B cell (primary cell): ENCODE measurements at regions not wholly inside any gene's neighbourhood (a gene's known extent, or its start where the extent isn't known, plus 50 kb on each side); places are given as distances from the start of the nearest gene placed in this dataset.

Experiments used
- ATAC-seq: fragments of 200-7000 bp; cut with Tn5 transposase; one replicate; pipeline ENCODE4 v1.10.0; 2021; ENCODE audit warnings: low read depth, mild to moderate bottlenecking, moderate number of reproducible peaks, moderate library complexity
- CTCF ChIA-PET: fragments of 350-600 bp; sonication (Branson Sonifier 250); formaldehyde crosslinking; loops from one replicate; lab custom pipeline; 2021; ENCODE audit warnings: antibody characterized with exemption, inconsistent platforms; lab: Charles Lee
- POLR2A ChIA-PET: fragments of 350-600 bp; sonication (Branson Sonifier 250); formaldehyde crosslinking; loops from one replicate; lab custom pipeline; 2021; ENCODE audit warnings: antibody characterized with exemption; lab: Charles Lee
- DNase-seq: peaks from one replicate; pipeline ENCODE4 v3.0.0; 2013
- H2AFZ ChIP-seq: 2 replicates; pipeline ENCODE4 v1.6.1; 2012; ENCODE audit warnings: mild to moderate bottlenecking, low read depth, low read length; ENCODE audit not compliant: insufficient read depth, poor library complexity, severe bottlenecking
- H3K27ac ChIP-seq, 2 donors: 1 replicate in 1 of 2; 2 replicates in 1 of 2; pipeline ENCODE4 v1.5.1; 2012 to 2013; ENCODE audit warnings: low read length in 2 of 2, mild to moderate bottlenecking in 2 of 2, moderate library complexity in 1 of 2
- H3K27me3 ChIP-seq, 4 experiments: fragments of 200-600 bp in 1 of 4; sonication (generic) in 1 of 4; replicated peaks in 1 of 4; 1 replicate in 2 of 4; 2 replicates in 2 of 4; pipeline versions ENCODE4 v1.6.1 to v1.7.0; 2013 to 2016; ENCODE audit warnings: low read length in 3 of 4, mild to moderate bottlenecking in 2 of 4, mixed read lengths in 1 of 4, moderate library complexity in 1 of 4; ENCODE audit not compliant: insufficient read depth in 4 of 4, control insufficient read depth in 3 of 4; ENCODE audit errors: control extremely low read depth in 1 of 4
- H3K36me3 ChIP-seq, 2 experiments: replicated peaks in 1 of 2; 1 replicate in 1 of 2; 2 replicates in 1 of 2; pipeline versions ENCODE4 v1.6.1 to v1.7.1; 2013; ENCODE audit warnings: low read length in 1 of 2; ENCODE audit not compliant: insufficient read depth in 2 of 2, control insufficient read depth in 1 of 2; ENCODE audit errors: control extremely low read depth in 1 of 2, extremely low read depth in 1 of 2
- H3K4me1 ChIP-seq, 2 donors: fragments of 200-600 bp in 1 of 2; sonication (generic) in 1 of 2; 1 replicate in 1 of 2; 2 replicates in 1 of 2; pipeline versions ENCODE4 v1.5.1 to v1.6.1; 2013 to 2017; ENCODE audit warnings: low read length in 2 of 2; ENCODE audit not compliant: control insufficient read depth in 2 of 2, insufficient read depth in 2 of 2
- H3K4me2 ChIP-seq: replicated peaks from 2 replicates; pipeline ENCODE3; 2012; ENCODE audit warnings: mild to moderate bottlenecking, low read depth, low read length; ENCODE audit not compliant: poor library complexity, severe bottlenecking
- H3K4me3 ChIP-seq, 5 experiments: fragments of 200-600 bp in 1 of 5; sonication (generic) in 1 of 5; 1 replicate in 3 of 5; 2 replicates in 2 of 5; pipeline versions ENCODE4 v1.5.1 to v1.7.0; 2011 to 2016; ENCODE audit warnings: low read length in 4 of 5, mild to moderate bottlenecking in 4 of 5, low read depth in 2 of 5, control low read depth in 1 of 5, moderate library complexity in 1 of 5; ENCODE audit not compliant: insufficient read depth in 1 of 5; ENCODE audit errors: control extremely low read depth in 1 of 5, extremely low read depth in 1 of 5
- H3K79me2 ChIP-seq: fragments of 200-600 bp; sonication (generic); one replicate; pipeline ENCODE4 v1.6.0; 2016; ENCODE audit warnings: low read length; ENCODE audit not compliant: control insufficient read depth, insufficient read depth
- H3K9ac ChIP-seq: fragments of 200-600 bp; sonication (generic); 2 replicates; pipeline ENCODE4 v1.6.1; 2017; ENCODE audit warnings: mild to moderate bottlenecking, low read length, moderate library complexity
- H3K9me3 ChIP-seq, 3 donors: one replicate each; pipeline versions ENCODE4 v1.6.1 to v1.7.1; 2013; ENCODE audit warnings: low read length in 2 of 3; ENCODE audit not compliant: control insufficient read depth in 2 of 3, insufficient read depth in 1 of 3; ENCODE audit errors: control extremely low read depth in 1 of 3
- H4K20me1 ChIP-seq: 2 replicates; pipeline ENCODE4 v1.6.0; 2012; ENCODE audit warnings: mild to moderate bottlenecking, low read length; ENCODE audit not compliant: insufficient read depth, control insufficient read depth, poor library complexity, severe bottlenecking
- H3K27ac Mint-ChIP-seq: one replicate; pipeline ENCODE4 v1.8.0; 2021; ENCODE audit warnings: mixed read lengths
- H3K27me3 Mint-ChIP-seq: one replicate; pipeline ENCODE4 v1.8.0; 2021; ENCODE audit warnings: mixed read lengths
- H3K4me1 Mint-ChIP-seq: one replicate; pipeline ENCODE4 v1.8.0; 2021; ENCODE audit warnings: mixed read lengths
- H3K4me3 Mint-ChIP-seq: one replicate; pipeline ENCODE4 v1.8.0; 2021; ENCODE audit warnings: mixed read lengths
- H3K9me3 Mint-ChIP-seq: one replicate; pipeline ENCODE4 v1.8.0; 2022; ENCODE audit warnings: mixed read lengths; ENCODE audit not compliant: insufficient read depth
- EZH2 ChIP-seq: IDR thresholded peaks from 2 replicates; pipeline ENCODE4 v1.6.1; 2012; ENCODE audit warnings: borderline replicate concordance, low read depth, mild to moderate bottlenecking, moderate library complexity, low read length; ENCODE audit not compliant: insufficient read depth, poor library complexity, severe bottlenecking
- WGBS: methylation state at CpG from one replicate; pipeline ENCODE4 v1.1.5; 2013; ENCODE audit warnings: missing lambda C conversion rate; ENCODE audit not compliant: insufficient coverage; 5-methylcytosine and 5-hydroxymethylcytosine counted together
- intact Hi-C: fragments of 100-400 bp; cut with micrococcal nuclease; formaldehyde crosslinking; loops from one replicate; pipeline ENCODE4 v1.10.0; 2022
- TF ChIP-seq, protein P1 (sequence below): fragments of 200-600 bp; IDR thresholded peaks from one replicate; pipeline ENCODE4 v1.8.0; 2022; ENCODE audit warnings: antibody characterized with exemption, mild to moderate bottlenecking

DNA sequence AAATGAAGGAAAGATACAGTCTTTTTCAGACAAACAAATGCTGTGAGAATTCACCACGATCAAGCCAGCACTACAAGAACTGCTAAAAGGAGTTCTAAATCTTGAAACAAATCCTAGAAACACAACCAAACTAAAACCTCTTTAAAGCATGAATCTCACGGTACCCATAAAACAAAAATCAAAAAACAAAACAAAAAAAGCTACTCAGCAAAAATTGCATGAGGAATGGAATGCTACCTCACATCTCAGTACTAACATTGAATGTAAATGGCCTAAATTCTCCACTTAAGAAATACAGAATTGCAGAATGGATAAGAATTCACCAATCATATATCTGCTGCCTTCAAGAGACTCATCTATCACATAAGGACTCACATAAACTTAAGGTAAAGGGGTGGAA lies 300.1 kb downstream of the NAF1 start:
- DNase-seq (no peak), ATAC-seq (no peak)
- no peaks in the 10 kb centered on the region for H3K4me1 ChIP-seq
- no peak overlapping the region for H3K27ac Mint-ChIP-seq
- no peak overlapping the region for H3K9ac ChIP-seq
- ChIA-PET CTCF (no interaction called here), POLR2A (no interaction called here)
- no peak overlapping the region for H3K4me2 ChIP-seq
- no peak overlapping the region for H3K27ac ChIP-seq
- intact Hi-C loops: no loop called here
- H3K4me1 Mint-ChIP-seq: no peaks in the 10 kb centered on the region
- H3K4me3 Mint-ChIP-seq: no peak overlapping the region
- no peaks in the 10 kb centered on the region for H3K36me3 ChIP-seq
- no peak overlapping the region for H2AFZ ChIP-seq
- WGBS: 75% methylated on average over 2 of the region's 2 CpGs
- no peak overlapping the region for H3K4me3 ChIP-seq
- no peaks in the 10 kb centered on the region for H3K9me3 ChIP-seq
- no peaks in the 10 kb centered on the region for H4K20me1 ChIP-seq
- H3K79me2 ChIP-seq: no peaks in the 10 kb centered on the region
- H3K27me3 ChIP-seq: no peaks in the 10 kb centered on the region
- peaks cover 3% of the 10 kb centered on the region for H3K9me3 Mint-ChIP-seq
- no peak for TF ChIP-seq EZH2
- TF ChIP-seq, protein P1, sequence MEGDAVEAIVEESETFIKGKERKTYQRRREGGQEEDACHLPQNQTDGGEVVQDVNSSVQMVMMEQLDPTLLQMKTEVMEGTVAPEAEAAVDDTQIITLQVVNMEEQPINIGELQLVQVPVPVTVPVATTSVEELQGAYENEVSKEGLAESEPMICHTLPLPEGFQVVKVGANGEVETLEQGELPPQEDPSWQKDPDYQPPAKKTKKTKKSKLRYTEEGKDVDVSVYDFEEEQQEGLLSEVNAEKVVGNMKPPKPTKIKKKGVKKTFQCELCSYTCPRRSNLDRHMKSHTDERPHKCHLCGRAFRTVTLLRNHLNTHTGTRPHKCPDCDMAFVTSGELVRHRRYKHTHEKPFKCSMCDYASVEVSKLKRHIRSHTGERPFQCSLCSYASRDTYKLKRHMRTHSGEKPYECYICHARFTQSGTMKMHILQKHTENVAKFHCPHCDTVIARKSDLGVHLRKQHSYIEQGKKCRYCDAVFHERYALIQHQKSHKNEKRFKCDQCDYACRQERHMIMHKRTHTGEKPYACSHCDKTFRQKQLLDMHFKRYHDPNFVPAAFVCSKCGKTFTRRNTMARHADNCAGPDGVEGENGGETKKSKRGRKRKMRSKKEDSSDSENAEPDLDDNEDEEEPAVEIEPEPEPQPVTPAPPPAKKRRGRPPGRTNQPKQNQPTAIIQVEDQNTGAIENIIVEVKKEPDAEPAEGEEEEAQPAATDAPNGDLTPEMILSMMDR: no peak
- H3K27me3 Mint-ChIP-seq: no peaks in the 10 kb centered on the region

DNA sequence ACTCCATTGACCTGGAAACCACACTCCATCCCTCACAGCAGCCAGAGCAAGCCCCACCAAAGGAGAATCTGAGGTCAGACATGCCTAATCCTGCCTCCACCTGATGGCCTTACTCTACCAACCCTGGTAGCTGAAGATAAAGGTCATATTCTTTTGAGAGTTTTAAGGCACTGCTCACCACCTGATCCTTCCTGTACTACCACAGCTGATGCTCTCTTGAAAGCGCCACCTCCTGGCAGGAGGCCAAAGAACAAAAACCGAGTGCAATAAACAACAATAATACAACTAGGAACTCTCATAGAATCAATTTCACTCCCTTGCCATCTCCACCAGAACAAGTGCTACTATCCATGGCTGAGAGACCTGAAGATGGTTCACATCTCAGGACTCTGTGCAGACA lies 301.6 kb downstream of the NAF1 start:
- no peaks in the 10 kb centered on the region for H3K79me2 ChIP-seq
- no peak overlapping the region for H3K4me2 ChIP-seq
- WGBS: 79% methylated on average over 2 of the region's 2 CpGs
- Mint-ChIP-seq H3K4me3 (no peak overlapping the region), H3K27ac (no peak overlapping the region), H3K27me3 (no peaks in the 10 kb centered on the region), H3K4me1 (no peaks in the 10 kb centered on the region), H3K9me3 (peaks cover 3% of the 10 kb centered on the region)
- intact Hi-C loops: no loop called here
- no peak for ATAC-seq
- H3K4me3 ChIP-seq: no peak overlapping the region
- ChIA-PET CTCF (no interaction called here), POLR2A (no interaction called here)
- H3K27ac ChIP-seq: no peak overlapping the region
- TF ChIP-seq EZH2: no peak
- TF ChIP-seq, protein P1: no peak
- no peaks in the 10 kb centered on the region for H3K4me1 ChIP-seq
- no peak overlapping the region for H3K9ac ChIP-seq
- no peaks in the 10 kb centered on the region for H3K36me3 ChIP-seq
- H3K9me3 ChIP-seq: no peaks in the 10 kb centered on the region
- H3K27me3 ChIP-seq: no peaks in the 10 kb centered on the region
- no peak overlapping the region for H2AFZ ChIP-seq
- no peaks in the 10 kb centered on the region for H4K20me1 ChIP-seq
- no peak for DNase-seq
